ENCODE measurements at regions not wholly inside any gene's neighbourhood (a gene's known extent, or its start where the extent isn't known, plus 50 kb on each side); places are given as distances from the start of the nearest gene placed in this dataset.

- TF ChIP-seq, protein P1, sequence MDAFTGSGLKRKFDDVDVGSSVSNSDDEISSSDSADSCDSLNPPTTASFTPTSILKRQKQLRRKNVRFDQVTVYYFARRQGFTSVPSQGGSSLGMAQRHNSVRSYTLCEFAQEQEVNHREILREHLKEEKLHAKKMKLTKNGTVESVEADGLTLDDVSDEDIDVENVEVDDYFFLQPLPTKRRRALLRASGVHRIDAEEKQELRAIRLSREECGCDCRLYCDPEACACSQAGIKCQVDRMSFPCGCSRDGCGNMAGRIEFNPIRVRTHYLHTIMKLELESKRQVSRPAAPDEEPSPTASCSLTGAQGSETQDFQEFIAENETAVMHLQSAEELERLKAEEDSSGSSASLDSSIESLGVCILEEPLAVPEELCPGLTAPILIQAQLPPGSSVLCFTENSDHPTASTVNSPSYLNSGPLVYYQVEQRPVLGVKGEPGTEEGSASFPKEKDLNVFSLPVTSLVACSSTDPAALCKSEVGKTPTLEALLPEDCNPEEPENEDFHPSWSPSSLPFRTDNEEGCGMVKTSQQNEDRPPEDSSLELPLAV (CRISPR knock-in tag; conservative IDR thresholded peaks at IDR 0.05; ENCODE audit: low read depth): no peak
- TF ChIP-seq ETV6 (CRISPR knock-in tag; conservative IDR thresholded peaks at IDR 0.05) (peak; percentile 44; the same call in 1 of the 2 replicates), NAIF1 (CRISPR knock-in tag; IDR thresholded peaks at IDR 0.05; ENCODE audit: borderline replicate concordance) (peak; percentile 52; the same call in 1 of the 2 replicates), ZNF672 (CRISPR knock-in tag; IDR thresholded peaks at IDR 0.05) (no peak), SMAD9 (CRISPR knock-in tag; IDR thresholded peaks at IDR 0.05) (no peak), ZNF101 (CRISPR knock-in tag; IDR thresholded peaks at IDR 0.05; ENCODE audit: borderline replicate concordance, low read depth) (no peak), TOPORS (CRISPR knock-in tag; IDR thresholded peaks at IDR 0.05) (no peak), ZNF333 (CRISPR knock-in tag; IDR thresholded peaks at IDR 0.05; ENCODE audit: borderline replicate concordance) (no peak), MTERF4 (CRISPR knock-in tag; IDR thresholded peaks at IDR 0.05) (no peak), MXD1 (CRISPR knock-in tag; IDR thresholded peaks at IDR 0.05) (no peak), TP53 (CRISPR knock-in tag; conservative IDR thresholded peaks at IDR 0.05) (no peak; the same call in 1 of the 2 replicates), ZNF546 (CRISPR knock-in tag; conservative IDR thresholded peaks at IDR 0.05) (no peak), KDM6A (CRISPR knock-in tag; IDR thresholded peaks at IDR 0.05; ENCODE audit: low read depth) (peak; percentile 80), ZNF44 (CRISPR knock-in tag; IDR thresholded peaks at IDR 0.05) (no peak)
- TF ChIP-seq, protein P2, sequence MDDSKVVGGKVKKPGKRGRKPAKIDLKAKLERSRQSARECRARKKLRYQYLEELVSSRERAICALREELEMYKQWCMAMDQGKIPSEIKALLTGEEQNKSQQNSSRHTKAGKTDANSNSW (CRISPR knock-in tag; IDR thresholded peaks at IDR 0.05; ENCODE audit: borderline replicate concordance): no peak
- TF ChIP-seq, protein P3, sequence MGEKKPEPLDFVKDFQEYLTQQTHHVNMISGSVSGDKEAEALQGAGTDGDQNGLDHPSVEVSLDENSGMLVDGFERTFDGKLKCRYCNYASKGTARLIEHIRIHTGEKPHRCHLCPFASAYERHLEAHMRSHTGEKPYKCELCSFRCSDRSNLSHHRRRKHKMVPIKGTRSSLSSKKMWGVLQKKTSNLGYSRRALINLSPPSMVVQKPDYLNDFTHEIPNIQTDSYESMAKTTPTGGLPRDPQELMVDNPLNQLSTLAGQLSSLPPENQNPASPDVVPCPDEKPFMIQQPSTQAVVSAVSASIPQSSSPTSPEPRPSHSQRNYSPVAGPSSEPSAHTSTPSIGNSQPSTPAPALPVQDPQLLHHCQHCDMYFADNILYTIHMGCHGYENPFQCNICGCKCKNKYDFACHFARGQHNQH (CRISPR knock-in tag; IDR thresholded peaks at IDR 0.05): peak; percentile 94
- TF ChIP-seq, protein P4, sequence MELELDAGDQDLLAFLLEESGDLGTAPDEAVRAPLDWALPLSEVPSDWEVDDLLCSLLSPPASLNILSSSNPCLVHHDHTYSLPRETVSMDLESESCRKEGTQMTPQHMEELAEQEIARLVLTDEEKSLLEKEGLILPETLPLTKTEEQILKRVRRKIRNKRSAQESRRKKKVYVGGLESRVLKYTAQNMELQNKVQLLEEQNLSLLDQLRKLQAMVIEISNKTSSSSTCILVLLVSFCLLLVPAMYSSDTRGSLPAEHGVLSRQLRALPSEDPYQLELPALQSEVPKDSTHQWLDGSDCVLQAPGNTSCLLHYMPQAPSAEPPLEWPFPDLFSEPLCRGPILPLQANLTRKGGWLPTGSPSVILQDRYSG (CRISPR knock-in tag; IDR thresholded peaks at IDR 0.05): no peak
- TF ChIP-seq, protein P5, sequence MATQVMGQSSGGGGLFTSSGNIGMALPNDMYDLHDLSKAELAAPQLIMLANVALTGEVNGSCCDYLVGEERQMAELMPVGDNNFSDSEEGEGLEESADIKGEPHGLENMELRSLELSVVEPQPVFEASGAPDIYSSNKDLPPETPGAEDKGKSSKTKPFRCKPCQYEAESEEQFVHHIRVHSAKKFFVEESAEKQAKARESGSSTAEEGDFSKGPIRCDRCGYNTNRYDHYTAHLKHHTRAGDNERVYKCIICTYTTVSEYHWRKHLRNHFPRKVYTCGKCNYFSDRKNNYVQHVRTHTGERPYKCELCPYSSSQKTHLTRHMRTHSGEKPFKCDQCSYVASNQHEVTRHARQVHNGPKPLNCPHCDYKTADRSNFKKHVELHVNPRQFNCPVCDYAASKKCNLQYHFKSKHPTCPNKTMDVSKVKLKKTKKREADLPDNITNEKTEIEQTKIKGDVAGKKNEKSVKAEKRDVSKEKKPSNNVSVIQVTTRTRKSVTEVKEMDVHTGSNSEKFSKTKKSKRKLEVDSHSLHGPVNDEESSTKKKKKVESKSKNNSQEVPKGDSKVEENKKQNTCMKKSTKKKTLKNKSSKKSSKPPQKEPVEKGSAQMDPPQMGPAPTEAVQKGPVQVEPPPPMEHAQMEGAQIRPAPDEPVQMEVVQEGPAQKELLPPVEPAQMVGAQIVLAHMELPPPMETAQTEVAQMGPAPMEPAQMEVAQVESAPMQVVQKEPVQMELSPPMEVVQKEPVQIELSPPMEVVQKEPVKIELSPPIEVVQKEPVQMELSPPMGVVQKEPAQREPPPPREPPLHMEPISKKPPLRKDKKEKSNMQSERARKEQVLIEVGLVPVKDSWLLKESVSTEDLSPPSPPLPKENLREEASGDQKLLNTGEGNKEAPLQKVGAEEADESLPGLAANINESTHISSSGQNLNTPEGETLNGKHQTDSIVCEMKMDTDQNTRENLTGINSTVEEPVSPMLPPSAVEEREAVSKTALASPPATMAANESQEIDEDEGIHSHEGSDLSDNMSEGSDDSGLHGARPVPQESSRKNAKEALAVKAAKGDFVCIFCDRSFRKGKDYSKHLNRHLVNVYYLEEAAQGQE (IDR thresholded peaks at IDR 0.05; ENCODE audit: borderline replicate concordance in 1 of 2, low read depth in 1 of 2, low read length in 2 of 2): peak; percentile 64 to 92
These were observed 64.2 kb downstream of the FAM43A start (continued) for GRCh38 chr3:194749631-194750490.
